NCI-H774 (cell line): ENCODE measurements at regions not wholly inside any gene's neighbourhood (a gene's known extent, or its start where the extent isn't known, plus 50 kb on each side); places are given as distances from the start of the nearest gene placed in this dataset.

ENCODE experiments used
- DNase-seq: peaks from one replicate; lab custom pipeline; 2025; lab: John Stamatoyannopoulos, UW

GRCh38 chr11:109972939-109973338 lies 120.3 kb upstream of the ZC3H12C start:
- DNase-seq: no peak

GRCh38 chr11:109973486-109973885 lies 119.7 kb upstream of the ZC3H12C start:
- DNase-seq: no peak

GRCh38 chr11:109974523-109974922 lies 118.7 kb upstream of the ZC3H12C start:
- DNase-seq: no peak

- DNase-seq: no peak
Observed at GRCh38 chr11:109978895-109979294, 114.3 kb upstream of the ZC3H12C start.

GRCh38 chr11:109981031-109981636 lies 112.1 kb upstream of the ZC3H12C start:
- no peak for DNase-seq

GRCh38 chr11:109983358-109983757 lies 109.8 kb upstream of the ZC3H12C start:
- no peak for DNase-seq

- no peak for DNase-seq
Observed at GRCh38 chr11:109984634-109985289, 108.4 kb upstream of the ZC3H12C start.

GRCh38 chr11:109986488-109986887 lies 106.7 kb upstream of the ZC3H12C start:
- no peak for DNase-seq

- DNase-seq: no peak
Observed at GRCh38 chr11:109991835-109992234, 101.4 kb upstream of the ZC3H12C start.

- DNase-seq: no peak
Observed at GRCh38 chr11:109993786-109994185, 99.4 kb upstream of the ZC3H12C start.

GRCh38 chr11:109994907-109995306 lies 98.3 kb upstream of the ZC3H12C start:
- DNase-seq: no peak

- DNase-seq: no peak
Observed at GRCh38 chr11:109996060-109996459, 97.1 kb upstream of the ZC3H12C start.

GRCh38 chr11:109998921-109999320 lies 94.3 kb upstream of the ZC3H12C start:
- no peak for DNase-seq

- DNase-seq: no peak
Observed at GRCh38 chr11:110000031-110000502, 93.1 kb upstream of the ZC3H12C start.

GRCh38 chr11:110000850-110001249 lies 92.3 kb upstream of the ZC3H12C start:
- no peak for DNase-seq

GRCh38 chr11:110003426-110003825 lies 89.8 kb upstream of the ZC3H12C start:
- no peak for DNase-seq

- no peak for DNase-seq
Observed at GRCh38 chr11:110011595-110011994, 81.6 kb upstream of the ZC3H12C start.

- DNase-seq: no peak
Observed at GRCh38 chr11:110015695-110016094, 77.5 kb upstream of the ZC3H12C start.

- no peak for DNase-seq
Observed at GRCh38 chr11:110019675-110020074, 73.5 kb upstream of the ZC3H12C start.

GRCh38 chr11:110022548-110022947 lies 70.6 kb upstream of the ZC3H12C start:
- no peak for DNase-seq

GRCh38 chr11:110023711-110024110 lies 69.5 kb upstream of the ZC3H12C start:
- DNase-seq: no peak

- DNase-seq: no peak
Observed at GRCh38 chr11:110026858-110027626, 66.2 kb upstream of the ZC3H12C start.
